HG03064 (cell line): ENCODE measurements at regions not wholly inside any gene's neighbourhood (a gene's known extent, or its start where the extent isn't known, plus 50 kb on each side); places are given as distances from the start of the nearest gene placed in this dataset.
"Not testable (repeated sequence)": the region's sequence is repeated elsewhere in the genome, so short reads cannot be mapped to it uniquely, and the experiment has no call there.

Experiments used
- ATAC-seq: cut with Tn5 transposase; IDR thresholded peaks from one replicate; pipeline ENCODE4 v1.9.1; 2021; ENCODE audit warnings: low read depth; ENCODE audit not compliant: unreplicated experiment

GRCh38 chr4:66572949-66573348 lies 902.7 kb upstream of the EPHA5 start:
- no peak for ATAC-seq

DNA sequence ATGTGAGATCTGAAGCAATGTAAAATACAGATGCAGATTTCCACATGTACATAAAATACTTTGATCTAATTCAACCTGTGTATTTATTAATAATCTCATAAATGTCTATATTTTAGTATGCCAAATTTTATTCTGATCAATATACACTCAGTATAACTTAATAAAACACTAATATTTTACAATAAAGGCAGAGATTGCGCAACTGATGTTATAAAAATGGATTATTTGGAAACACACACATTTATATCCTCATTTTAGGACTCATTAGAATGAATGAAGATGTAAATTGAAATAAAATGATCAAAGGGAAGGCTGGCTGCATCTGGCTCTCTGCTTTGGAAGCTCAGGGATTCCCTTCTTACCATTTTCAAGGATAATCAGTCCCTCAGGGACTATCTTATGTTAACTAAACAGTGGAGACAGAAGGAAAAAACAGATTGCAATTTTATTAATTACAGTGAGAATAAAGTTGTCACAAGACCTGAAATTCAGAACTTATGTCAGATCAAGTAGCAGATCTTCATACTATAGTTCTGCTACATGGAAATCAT lies 900.9 kb upstream of the EPHA5 start:
- ATAC-seq = no peak

- ATAC-seq = no peak
Measured at GRCh38 chr4:66569228-66569627, 898.9 kb upstream of the EPHA5 start.

- ATAC-seq = no peak
Measured at GRCh38 chr4:66568431-66568830, 898.1 kb upstream of the EPHA5 start.

DNA sequence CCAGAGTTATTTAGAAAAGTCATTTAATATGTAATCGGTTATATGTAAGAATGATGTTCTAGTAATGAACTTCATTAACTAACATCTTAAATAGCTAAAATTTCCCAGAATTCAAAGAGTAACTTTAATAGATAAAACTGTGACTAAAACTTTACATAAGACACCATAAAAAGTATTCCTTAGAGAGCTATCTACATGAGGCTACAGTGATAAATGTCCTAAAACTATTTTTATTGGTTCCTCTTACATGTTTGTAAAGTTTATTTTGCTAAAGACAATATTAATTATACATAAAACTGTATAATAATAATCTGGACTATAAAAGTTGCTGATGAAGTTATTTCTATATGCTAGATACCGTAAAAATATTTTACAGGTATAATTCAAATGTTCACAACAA lies 897.7 kb upstream of the EPHA5 start:
- ATAC-seq = no peak

DNA sequence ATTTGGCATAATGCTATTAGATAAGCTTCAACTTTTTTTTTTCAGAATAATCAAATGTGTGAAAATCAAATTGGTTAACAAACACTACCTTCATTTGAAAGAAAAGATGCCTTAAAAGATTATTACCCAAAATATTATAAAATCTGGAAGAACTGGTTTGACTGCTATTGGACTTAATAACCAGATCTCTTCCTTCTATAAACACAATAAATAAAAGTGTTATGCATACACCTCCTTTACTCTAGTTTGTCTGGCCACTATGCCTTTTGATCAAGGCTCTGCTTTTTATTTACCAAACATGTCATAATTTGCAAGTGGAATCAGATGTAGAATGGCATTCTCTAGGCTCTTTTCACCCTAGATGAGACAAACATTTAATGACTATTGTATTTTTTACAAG lies 897.3 kb upstream of the EPHA5 start:
- ATAC-seq = no peak

GRCh38 chr4:66565801-66566200 lies 895.5 kb upstream of the EPHA5 start:
- no peak for ATAC-seq

GRCh38 chr4:66564901-66565651 lies 894.8 kb upstream of the EPHA5 start:
- ATAC-seq = no peak

DNA sequence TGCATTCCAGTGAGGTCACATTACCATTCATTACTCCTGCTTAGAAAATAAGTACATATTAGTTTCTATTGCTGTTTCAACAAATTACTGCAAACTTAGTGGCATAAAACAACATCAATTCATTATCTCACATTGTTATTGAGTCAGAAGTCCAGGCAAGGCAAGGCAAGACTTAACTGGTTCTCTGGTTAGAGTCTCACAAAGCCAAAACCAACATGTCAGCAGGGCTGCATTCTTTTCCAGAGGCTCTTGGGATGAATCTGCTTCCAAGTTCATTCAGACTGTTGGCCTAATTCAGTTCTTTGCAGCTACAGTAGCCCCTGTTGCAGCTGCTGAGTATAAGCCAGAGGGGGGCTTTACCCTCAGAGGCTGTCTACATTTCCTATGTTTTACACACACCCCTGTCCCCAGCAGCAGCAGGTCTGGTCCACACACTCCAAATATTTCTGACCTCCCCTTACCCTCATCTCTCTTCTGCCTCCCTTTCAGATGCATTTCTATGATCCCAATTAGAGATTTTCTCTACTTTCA lies 892.1 kb upstream of the EPHA5 start:
- no peak for ATAC-seq

DNA sequence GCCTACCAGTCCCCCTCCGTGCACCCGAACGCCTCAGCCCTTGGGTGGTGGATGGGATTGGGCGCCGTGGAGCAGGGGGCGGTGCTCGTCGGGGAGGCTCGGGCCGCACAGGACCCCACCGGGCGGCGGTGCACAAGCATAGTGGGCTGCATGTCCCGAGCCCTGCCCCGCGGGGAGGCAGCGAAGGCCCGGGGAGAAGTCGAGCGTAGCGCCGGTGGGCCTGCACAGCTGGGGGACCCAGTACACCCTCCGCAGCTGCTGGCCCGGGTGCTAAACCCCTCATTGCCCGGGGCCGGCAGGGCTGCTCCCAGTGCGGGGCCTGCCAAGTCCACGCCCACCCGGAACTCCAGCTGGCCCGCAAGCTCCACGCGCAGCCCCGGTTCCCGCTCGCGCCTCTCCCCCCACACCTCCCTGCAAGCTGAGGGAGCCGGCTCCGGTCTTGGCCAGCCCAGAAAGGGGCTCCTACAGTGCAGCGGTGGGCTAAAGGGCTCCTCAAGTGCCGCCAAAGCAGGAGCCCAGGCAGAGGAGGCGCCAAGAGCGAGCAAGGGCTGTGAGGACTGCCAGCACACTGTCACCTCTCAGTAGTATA lies 891.3 kb upstream of the EPHA5 start:
- ATAC-seq = not testable (repeated sequence)

GRCh38 chr4:66558651-66559050 lies 888.4 kb upstream of the EPHA5 start:
- no peak for ATAC-seq

DNA sequence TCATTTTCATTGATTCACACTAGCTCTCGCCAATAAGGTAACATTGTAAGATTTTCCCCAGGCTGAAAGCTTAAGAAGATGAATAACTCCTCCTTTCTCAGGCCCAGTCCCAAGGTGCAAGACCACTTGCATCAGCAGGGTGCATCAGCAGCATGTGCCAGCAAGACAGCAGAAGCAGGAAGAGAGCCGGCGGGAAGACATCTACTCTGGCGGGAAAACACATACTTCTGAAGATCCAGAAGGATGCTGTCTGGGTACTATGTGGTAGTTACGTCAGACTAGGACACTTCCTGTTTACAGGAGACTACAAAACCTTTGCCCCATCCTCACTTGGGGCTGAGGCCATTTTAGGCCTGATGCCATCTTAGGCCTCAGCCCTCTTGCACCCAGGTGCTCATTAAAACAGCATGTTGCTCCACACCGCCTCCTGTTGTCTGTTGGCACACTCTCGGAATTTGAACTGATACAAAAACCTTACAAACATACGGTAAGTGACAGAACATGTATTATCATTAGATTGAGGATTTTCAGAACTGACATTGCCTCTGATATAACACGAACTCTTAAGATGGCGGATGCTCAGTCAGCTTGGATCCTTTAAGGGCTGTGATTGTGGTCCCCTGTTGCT lies 886.5 kb upstream of the EPHA5 start:
- ATAC-seq = no peak

- ATAC-seq = no peak
Measured at GRCh38 chr4:66555301-66555700, 885.0 kb upstream of the EPHA5 start.

GRCh38 chr4:66554826-66555225 lies 884.5 kb upstream of the EPHA5 start:
- ATAC-seq = no peak

- ATAC-seq = not testable (repeated sequence)
Measured at GRCh38 chr4:66545301-66545700, 875.0 kb upstream of the EPHA5 start.

DNA sequence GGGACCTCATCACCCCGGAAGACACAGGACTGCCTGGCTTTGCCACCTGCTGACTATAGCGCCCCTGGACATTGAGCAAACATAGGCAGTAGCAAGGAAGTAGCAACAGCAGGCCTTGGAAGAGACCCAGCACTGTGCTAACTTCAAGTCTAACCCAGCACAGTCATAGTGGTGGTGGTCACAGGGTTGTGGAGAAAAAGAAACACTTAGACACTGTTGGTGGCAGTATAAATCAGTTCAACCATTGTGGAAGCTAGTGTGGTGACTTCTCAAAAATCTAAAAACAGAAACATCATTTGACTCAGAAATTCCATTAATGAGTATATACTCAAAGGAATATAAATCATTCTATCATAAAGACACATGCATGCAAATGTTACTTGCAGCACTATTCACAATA lies 874.0 kb upstream of the EPHA5 start:
- ATAC-seq = no peak

GRCh38 chr4:66539745-66540144 lies 869.5 kb upstream of the EPHA5 start:
- ATAC-seq = no peak

GRCh38 chr4:66524781-66525180 lies 854.5 kb upstream of the EPHA5 start:
- ATAC-seq = no peak

DNA sequence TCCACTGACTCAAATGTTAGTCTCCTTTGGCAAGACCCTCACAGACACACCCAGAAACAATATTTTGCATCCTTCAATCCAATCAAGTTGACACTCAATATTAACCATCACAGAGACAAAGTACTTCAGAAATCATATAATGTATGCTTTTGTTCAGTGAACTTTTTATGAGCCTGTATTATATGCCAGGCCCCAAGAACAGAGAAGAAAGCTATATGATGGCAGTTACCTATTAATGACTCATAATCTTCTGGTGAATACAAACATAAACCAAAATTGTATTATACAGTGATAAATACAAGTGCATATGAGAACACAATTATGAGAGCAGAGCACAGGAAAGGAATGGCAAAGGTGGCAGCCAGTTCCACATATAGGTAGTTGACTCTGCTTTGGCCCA lies 852.0 kb upstream of the EPHA5 start:
- no peak for ATAC-seq

DNA sequence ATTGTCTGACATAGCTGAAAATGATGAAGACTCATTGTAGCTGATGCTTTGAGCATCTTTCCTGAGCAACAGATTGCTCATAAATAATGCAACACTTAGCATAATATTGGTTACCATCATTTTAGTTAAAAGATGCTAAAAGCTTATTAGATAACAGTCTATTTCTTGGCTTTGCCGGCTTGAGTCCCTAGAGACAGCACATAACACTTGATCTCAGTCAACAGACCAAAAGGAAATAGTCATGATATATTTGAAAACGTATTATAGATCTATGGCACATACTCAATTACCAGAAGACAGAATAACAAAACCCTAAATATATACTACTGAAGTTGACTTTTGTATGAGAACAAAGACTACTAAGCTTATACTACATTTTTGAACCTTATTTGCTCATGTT lies 846.7 kb upstream of the EPHA5 start:
- ATAC-seq = no peak

DNA sequence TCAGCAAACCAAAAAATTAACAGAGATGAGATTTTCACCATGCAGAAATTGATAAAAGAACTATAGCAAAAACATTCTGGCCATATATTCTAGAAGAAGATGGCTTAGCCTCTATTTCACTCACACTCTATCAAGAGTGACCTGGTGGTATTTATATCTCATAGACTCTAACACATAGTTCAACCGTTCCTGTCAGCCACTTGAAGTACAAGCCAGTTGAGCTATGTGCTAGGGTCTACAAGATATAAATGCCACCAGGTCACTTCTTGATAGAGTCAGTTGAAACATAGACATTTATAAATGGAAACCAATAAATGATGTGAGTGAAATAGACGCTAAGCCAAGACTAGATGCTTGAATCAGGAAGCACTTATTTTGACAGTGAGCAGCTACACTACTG lies 836.7 kb upstream of the EPHA5 start:
- ATAC-seq = no peak
